ENCODE measurements at regions not wholly inside any gene's neighbourhood (a gene's known extent, or its start where the extent isn't known, plus 50 kb on each side); places are given as distances from the start of the nearest gene placed in this dataset.
"Not testable (repeated sequence)": the region's sequence is repeated elsewhere in the genome, so short reads cannot be mapped to it uniquely, and the experiment has no call there.

GRCh38 chr1:195664628-195665027 lies 943.6 kb downstream of the KCNT2 start:
- no peak overlapping the region for H3K4me3 ChIP-seq (ENCODE audit: low read depth, low read length)
- TF ChIP-seq CTCF (IDR thresholded peaks at IDR 0.05; ENCODE audit: insufficient read depth, low read length): no peak
- peak; percentile 7 for DNase-seq (ENCODE audit: low read depth)

- no peak for TF ChIP-seq CTCF (IDR thresholded peaks at IDR 0.05; ENCODE audit: insufficient read depth, low read length)
- H3K4me3 ChIP-seq (ENCODE audit: low read depth, low read length): no peak overlapping the region
- DNase-seq (ENCODE audit: low read depth): peak; percentile 71
Observed at GRCh38 chr1:195663549-195664280, 944.5 kb downstream of the KCNT2 start.

- TF ChIP-seq CTCF (IDR thresholded peaks at IDR 0.05; ENCODE audit: insufficient read depth, low read length): no peak
- DNase-seq (ENCODE audit: low read depth): no peak
- no peak overlapping the region for H3K4me3 ChIP-seq (ENCODE audit: low read depth, low read length)
Observed at GRCh38 chr1:195656780-195657179, 951.5 kb downstream of the KCNT2 start.

- not testable (repeated sequence) for H3K4me3 ChIP-seq (ENCODE audit: low read depth, low read length); DNase-seq (ENCODE audit: low read depth)
Observed at GRCh38 chr1:195648875-195649274, 959.4 kb downstream of the KCNT2 start.

- no peak overlapping the region for H3K4me3 ChIP-seq (ENCODE audit: low read depth, low read length)
- TF ChIP-seq CTCF (IDR thresholded peaks at IDR 0.05; ENCODE audit: insufficient read depth, low read length): no peak
- DNase-seq (ENCODE audit: low read depth): no peak
Observed at GRCh38 chr1:195637539-195637938, 970.7 kb downstream of the KCNT2 start.

- no peak for DNase-seq (ENCODE audit: low read depth)
- H3K4me3 ChIP-seq (ENCODE audit: low read depth, low read length): no peak overlapping the region
- no peak for TF ChIP-seq CTCF (IDR thresholded peaks at IDR 0.05; ENCODE audit: insufficient read depth, low read length)
Observed at GRCh38 chr1:195618287-195618686, 990.0 kb downstream of the KCNT2 start.

- no peak for DNase-seq (ENCODE audit: low read depth)
- no peak for TF ChIP-seq CTCF (IDR thresholded peaks at IDR 0.05; ENCODE audit: insufficient read depth, low read length)
- H3K4me3 ChIP-seq (ENCODE audit: low read depth, low read length): no peak overlapping the region
Observed at GRCh38 chr1:195617106-195617505, 991.1 kb downstream of the KCNT2 start.
